ENCODE measurements at regions not wholly inside any gene's neighbourhood (a gene's known extent, or its start where the extent isn't known, plus 50 kb on each side); places are given as distances from the start of the nearest gene placed in this dataset.
A peak's percentile ranks its signal among the peaks of the same experiment; 100 is the strongest.
"Not testable (repeated sequence)": the region's sequence is repeated elsewhere in the genome, so short reads cannot be mapped to it uniquely, and the experiment has no call there.

DNA sequence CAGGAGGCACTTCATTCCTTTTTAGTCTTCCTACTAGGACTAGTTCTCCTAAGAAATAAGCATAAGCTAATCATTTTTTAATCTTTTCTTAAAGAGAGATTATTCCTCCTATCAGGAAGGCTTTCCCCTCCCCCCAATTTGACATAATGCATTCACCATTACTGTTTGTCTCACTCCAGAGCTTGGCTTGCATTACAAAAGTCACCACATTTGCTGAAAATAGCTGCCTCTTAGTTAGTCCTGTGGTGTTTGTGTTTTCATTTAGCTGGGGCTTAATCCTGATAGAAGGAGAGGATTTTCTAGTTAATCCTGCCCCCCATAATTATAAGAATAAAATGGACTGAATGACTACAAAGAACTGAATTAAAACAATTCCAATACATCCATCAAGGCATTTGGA lies 307.1 kb upstream of the RRP15 start:
- TF ChIP-seq, protein P1, sequence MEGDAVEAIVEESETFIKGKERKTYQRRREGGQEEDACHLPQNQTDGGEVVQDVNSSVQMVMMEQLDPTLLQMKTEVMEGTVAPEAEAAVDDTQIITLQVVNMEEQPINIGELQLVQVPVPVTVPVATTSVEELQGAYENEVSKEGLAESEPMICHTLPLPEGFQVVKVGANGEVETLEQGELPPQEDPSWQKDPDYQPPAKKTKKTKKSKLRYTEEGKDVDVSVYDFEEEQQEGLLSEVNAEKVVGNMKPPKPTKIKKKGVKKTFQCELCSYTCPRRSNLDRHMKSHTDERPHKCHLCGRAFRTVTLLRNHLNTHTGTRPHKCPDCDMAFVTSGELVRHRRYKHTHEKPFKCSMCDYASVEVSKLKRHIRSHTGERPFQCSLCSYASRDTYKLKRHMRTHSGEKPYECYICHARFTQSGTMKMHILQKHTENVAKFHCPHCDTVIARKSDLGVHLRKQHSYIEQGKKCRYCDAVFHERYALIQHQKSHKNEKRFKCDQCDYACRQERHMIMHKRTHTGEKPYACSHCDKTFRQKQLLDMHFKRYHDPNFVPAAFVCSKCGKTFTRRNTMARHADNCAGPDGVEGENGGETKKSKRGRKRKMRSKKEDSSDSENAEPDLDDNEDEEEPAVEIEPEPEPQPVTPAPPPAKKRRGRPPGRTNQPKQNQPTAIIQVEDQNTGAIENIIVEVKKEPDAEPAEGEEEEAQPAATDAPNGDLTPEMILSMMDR (IDR thresholded peaks at IDR 0.05; ENCODE audit: insufficient read depth, low read depth, low read length, missing control alignments) = no peak
- no peak for DNase-seq (ENCODE audit: low read depth)
- no peak overlapping the region for H3K4me3 ChIP-seq (ENCODE audit: low read length)

DNA sequence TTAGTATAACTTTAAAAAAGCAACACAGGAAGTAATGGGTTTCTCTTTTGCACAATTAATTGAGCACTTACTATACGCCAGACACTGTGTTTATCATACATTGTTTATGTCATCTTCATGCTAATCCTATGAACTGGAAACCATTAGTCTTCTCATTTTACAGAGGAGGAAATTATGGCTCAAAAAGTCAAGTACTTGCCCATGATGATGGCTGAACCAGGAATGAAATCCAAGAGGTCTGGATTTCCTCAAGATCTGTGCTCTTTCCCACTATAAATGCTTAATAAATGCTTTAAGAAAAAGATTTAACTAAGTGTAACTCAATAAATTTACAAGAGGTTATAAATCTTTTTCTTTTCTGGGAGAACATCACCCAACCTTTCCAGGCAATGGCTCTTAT lies 303.7 kb upstream of the RRP15 start:
- no peak overlapping the region for H3K4me3 ChIP-seq (ENCODE audit: low read length)
- TF ChIP-seq, protein P1 (IDR thresholded peaks at IDR 0.05; ENCODE audit: insufficient read depth, low read depth, low read length, missing control alignments) = no peak
- no peak for DNase-seq (ENCODE audit: low read depth)

DNA sequence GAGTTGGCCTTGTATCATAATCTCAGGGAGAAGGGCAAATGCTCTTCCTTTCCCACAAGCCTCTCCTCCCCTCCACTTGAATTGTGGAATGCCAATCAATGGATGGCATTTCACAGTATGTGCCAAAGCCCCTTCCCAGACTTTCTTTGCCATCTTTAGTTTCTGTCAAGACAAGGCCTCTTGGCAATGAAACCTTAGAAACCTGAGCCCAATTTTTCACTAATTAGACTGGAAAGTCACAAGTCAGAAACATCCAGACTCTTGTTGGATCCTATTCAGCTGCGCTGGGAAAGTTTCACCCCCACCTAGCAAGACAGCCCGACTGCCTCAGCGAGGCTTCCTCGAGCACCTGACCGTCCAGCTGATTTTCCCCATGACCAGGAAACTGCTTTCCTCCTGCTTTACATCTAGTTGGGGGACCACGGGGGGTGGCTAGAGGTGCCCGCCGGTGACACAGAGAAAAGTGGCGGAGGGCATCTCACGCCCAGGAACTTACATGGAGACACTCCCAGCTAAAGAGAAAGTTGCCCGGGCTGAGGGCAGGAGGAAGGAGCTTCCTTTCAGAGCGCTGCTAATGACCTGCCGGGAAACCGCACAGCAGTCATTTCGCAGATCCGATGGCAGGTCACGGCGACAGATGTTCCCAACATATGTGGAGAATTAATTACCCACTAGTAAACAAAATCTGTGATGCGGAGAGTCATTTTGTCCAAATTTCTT lies 302.6 kb upstream of the RRP15 start:
- no peak for DNase-seq (ENCODE audit: low read depth)
- H3K4me3 ChIP-seq (ENCODE audit: low read length) = no peak overlapping the region
- TF ChIP-seq, protein P1 (IDR thresholded peaks at IDR 0.05; ENCODE audit: insufficient read depth, low read depth, low read length, missing control alignments) = no peak

DNA sequence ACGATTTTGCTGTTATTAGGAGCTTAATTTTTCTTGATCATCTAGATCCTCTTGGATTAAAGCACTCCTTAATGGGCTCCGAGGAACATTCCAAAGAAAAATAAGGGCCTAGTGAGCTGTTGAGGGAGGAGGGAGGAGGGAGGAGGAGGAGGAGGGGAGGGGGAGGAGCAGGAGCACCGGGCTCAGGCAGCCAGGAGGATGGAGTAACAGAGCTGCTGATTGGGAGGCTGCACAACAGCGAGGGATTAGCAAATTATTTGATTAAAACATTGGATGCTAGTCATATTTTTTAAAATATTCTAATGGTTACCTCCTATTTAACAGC lies 302.1 kb upstream of the RRP15 start:
- TF ChIP-seq, protein P1 (IDR thresholded peaks at IDR 0.05; ENCODE audit: insufficient read depth, low read depth, low read length, missing control alignments) = no peak
- DNase-seq (ENCODE audit: low read depth) = no peak
- no peak overlapping the region for H3K4me3 ChIP-seq (ENCODE audit: low read length)

DNA sequence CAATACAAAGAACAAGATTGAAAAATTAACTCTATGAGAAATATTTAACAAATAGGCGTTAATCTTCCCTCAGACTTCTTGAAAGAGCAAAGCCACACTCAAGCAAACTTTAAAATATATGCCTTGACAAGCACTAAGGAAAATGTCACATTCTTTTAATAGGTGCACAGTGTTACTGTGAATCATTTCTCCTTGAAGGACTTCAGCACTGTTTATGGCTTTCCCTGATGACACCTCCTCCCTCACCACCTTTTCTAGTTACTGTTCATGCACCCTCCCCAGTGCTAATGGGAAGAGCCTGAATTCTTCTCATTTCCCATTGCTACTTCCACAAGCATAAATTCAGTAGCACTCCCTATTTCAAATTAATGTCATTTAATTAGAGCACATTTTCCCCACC lies 299.5 kb upstream of the RRP15 start:
- DNase-seq (ENCODE audit: low read depth) = no peak
- TF ChIP-seq, protein P1 (IDR thresholded peaks at IDR 0.05; ENCODE audit: insufficient read depth, low read depth, low read length, missing control alignments) = no peak
- H3K4me3 ChIP-seq (ENCODE audit: low read length) = no peak overlapping the region

DNA sequence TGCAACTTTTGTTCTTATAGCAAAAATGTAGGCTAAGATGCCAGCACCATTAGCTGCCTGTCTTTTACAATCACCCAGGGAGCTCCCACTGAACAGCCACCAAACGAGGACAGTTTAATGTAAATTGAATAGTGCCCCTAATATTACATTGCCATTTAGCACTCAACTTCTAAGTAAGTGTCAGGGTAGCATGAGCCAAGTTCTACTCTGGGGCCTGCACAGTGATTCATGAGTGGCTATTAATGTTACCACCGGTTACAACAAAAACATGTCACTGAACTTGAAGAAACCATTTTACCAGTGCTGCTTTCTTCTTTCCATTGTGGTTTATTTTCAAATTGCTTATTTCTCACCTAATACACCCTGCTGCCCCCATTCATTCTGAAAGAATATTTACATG lies 295.6 kb upstream of the RRP15 start:
- DNase-seq (ENCODE audit: low read depth) = no peak
- no peak overlapping the region for H3K4me3 ChIP-seq (ENCODE audit: low read length)
- TF ChIP-seq, protein P1 (IDR thresholded peaks at IDR 0.05; ENCODE audit: insufficient read depth, low read depth, low read length, missing control alignments) = no peak

DNA sequence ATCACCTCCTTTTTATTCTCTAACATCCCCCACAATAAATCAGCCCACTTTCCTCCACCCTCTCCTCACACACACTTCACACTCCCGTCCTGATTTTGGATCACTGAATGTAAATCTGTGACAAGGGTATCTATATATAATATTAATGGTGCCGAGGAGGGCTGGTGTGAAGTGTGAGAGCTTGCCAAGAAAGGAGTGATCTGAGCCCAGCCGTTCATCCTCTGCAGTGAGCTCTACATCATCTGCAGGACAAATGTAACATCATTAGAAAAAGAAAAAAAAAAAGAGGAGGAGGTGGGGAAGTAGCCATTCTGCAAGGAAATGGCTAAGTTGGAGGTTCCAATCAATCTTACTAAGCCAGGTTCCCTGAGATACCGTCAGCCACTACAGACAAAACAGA lies 291.7 kb upstream of the RRP15 start:
- no peak for DNase-seq (ENCODE audit: low read depth)
- H3K4me3 ChIP-seq (ENCODE audit: low read length) = no peak overlapping the region
- TF ChIP-seq, protein P1 (IDR thresholded peaks at IDR 0.05; ENCODE audit: insufficient read depth, low read depth, low read length, missing control alignments) = no peak

DNA sequence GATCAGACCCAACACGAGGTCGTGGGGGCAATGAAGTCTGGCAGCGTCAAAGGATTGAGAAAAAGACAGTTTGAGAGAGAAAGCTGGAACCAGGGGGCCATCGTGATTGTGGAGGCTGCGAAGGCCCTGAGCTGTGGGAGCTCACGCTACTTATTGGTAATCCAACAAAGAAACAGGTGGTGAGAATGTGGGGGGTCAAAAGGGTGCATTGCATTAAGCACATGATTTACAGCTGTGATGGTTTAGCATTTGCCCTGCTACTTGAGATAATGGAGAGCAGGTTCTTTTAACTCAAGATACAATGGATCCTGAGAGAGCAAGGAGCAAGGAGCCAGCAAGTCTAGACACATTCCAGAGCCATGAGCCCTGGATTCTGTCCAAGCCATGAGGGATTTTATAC lies 276.8 kb upstream of the RRP15 start:
- not testable (repeated sequence) for H3K4me3 ChIP-seq (ENCODE audit: low read length)
- DNase-seq (ENCODE audit: low read depth) = peak; percentile 9

DNA sequence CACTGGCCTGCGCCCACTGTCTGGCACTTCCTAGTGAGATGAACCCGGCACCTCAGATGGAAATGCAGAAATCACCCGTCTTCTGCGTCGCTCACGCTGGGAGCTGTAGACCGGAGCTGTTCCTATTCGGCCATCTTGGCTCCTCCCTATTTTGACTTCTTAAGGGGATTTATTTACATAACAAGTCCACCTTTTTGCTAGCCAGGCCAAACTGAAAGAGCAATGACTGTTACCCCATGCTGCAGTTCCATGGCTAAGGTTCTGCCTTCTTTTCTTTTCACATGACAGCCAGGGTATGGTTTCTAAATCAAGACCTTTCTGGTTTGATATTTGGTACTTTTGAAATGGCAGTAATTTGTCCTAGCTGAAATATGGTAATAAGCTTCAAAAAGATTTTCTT lies 270.0 kb upstream of the RRP15 start:
- DNase-seq (ENCODE audit: low read depth); H3K4me3 ChIP-seq (ENCODE audit: low read length): not testable (repeated sequence)
